ENCODE measurements at regions not wholly inside any gene's neighbourhood (a gene's known extent, or its start where the extent isn't known, plus 50 kb on each side); places are given as distances from the start of the nearest gene placed in this dataset.
A peak's percentile ranks its signal among the peaks of the same experiment; 100 is the strongest.
"Not testable (repeated sequence)": the region's sequence is repeated elsewhere in the genome, so short reads cannot be mapped to it uniquely, and the experiment has no call there.

DNA sequence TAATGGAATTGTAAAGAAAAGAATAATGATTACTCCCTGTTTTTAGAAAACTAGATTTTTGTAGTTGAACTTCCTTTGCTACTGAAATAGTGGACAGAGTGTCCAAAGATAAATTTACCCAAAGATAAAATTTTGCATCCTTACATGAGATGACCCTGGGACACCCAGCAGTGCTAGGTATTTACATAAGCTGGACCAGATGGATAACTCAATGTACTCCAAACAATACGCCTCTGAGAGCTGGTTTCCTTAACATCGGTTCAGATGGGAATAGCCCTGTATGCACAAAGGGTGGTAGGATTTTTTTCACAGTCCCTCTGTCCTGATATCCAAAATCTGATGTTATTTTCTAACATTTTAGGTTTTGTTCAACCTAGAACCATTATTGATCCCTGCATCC is 432.1 kb upstream of the ID2 start:
- no peak overlapping the region for H3K4me3 Mint-ChIP-seq (ENCODE audit: unreplicated experiment)
- H3K27me3 Mint-ChIP-seq (ENCODE audit: unreplicated experiment) = peaks cover 2% of the 10 kb centered on the region
- H3K9me3 Mint-ChIP-seq (ENCODE audit: unreplicated experiment) = peaks cover 7% of the 10 kb centered on the region
- H3K36me3 Mint-ChIP-seq (ENCODE audit: unreplicated experiment) = peaks cover 2% of the 10 kb centered on the region
- TF ChIP-seq, protein P1, sequence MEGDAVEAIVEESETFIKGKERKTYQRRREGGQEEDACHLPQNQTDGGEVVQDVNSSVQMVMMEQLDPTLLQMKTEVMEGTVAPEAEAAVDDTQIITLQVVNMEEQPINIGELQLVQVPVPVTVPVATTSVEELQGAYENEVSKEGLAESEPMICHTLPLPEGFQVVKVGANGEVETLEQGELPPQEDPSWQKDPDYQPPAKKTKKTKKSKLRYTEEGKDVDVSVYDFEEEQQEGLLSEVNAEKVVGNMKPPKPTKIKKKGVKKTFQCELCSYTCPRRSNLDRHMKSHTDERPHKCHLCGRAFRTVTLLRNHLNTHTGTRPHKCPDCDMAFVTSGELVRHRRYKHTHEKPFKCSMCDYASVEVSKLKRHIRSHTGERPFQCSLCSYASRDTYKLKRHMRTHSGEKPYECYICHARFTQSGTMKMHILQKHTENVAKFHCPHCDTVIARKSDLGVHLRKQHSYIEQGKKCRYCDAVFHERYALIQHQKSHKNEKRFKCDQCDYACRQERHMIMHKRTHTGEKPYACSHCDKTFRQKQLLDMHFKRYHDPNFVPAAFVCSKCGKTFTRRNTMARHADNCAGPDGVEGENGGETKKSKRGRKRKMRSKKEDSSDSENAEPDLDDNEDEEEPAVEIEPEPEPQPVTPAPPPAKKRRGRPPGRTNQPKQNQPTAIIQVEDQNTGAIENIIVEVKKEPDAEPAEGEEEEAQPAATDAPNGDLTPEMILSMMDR (IDR thresholded peaks at IDR 0.05; ENCODE audit: partially characterized antibody, unreplicated experiment) = no peak
- H3K27ac Mint-ChIP-seq (ENCODE audit: unreplicated experiment) = no peak overlapping the region
- peaks cover 10% of the 10 kb centered on the region for H3K4me1 Mint-ChIP-seq (ENCODE audit: low read depth, unreplicated experiment)
- DNase-seq = no peak

- not testable (repeated sequence) for H3K27me3 Mint-ChIP-seq (ENCODE audit: unreplicated experiment); DNase-seq; H3K4me1 Mint-ChIP-seq (ENCODE audit: low read depth, unreplicated experiment); H3K4me3 Mint-ChIP-seq (ENCODE audit: unreplicated experiment); H3K27ac Mint-ChIP-seq (ENCODE audit: unreplicated experiment); H3K36me3 Mint-ChIP-seq (ENCODE audit: unreplicated experiment); H3K9me3 Mint-ChIP-seq (ENCODE audit: unreplicated experiment)
Observed at GRCh38 chr2:8250290-8250689, 431.6 kb upstream of the ID2 start.

DNA sequence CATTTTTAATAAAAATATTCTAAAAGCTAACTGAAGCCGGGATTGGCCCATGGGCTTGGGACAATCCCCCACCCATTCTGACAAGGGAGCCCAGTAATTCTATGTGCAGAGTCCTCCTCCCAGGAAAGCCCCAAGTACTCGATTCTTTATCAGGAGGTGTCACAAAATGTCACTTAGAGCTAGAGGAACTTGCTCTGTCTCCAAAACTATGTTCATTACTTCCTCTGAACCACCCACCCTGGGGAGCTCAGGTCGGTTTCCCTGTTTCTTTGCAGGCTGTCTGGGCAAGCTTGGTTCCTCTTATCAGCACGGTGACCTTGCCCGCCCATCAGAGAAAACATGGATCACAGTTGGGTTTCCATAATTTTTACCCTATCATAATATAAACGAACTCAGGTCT is 430.6 kb upstream of the ID2 start:
- Mint-ChIP-seq H3K27me3 (ENCODE audit: unreplicated experiment) (peaks cover 2% of the 10 kb centered on the region), H3K4me1 (ENCODE audit: low read depth, unreplicated experiment) (peaks cover 10% of the 10 kb centered on the region), H3K36me3 (ENCODE audit: unreplicated experiment) (no peaks in the 10 kb centered on the region), H3K9me3 (ENCODE audit: unreplicated experiment) (peaks cover 7% of the 10 kb centered on the region), H3K4me3 (ENCODE audit: unreplicated experiment) (no peak overlapping the region), H3K27ac (ENCODE audit: unreplicated experiment) (no peak overlapping the region)
- TF ChIP-seq, protein P1 (IDR thresholded peaks at IDR 0.05; ENCODE audit: partially characterized antibody, unreplicated experiment) = no peak
- no peak for DNase-seq

GRCh38 chr2:8251856-8252255 is 430.0 kb upstream of the ID2 start:
- Mint-ChIP-seq H3K27me3 (ENCODE audit: unreplicated experiment) (peaks cover 2% of the 10 kb centered on the region), H3K36me3 (ENCODE audit: unreplicated experiment) (no peaks in the 10 kb centered on the region), H3K4me3 (ENCODE audit: unreplicated experiment) (no peak overlapping the region), H3K9me3 (ENCODE audit: unreplicated experiment) (peaks cover 7% of the 10 kb centered on the region), H3K4me1 (ENCODE audit: low read depth, unreplicated experiment) (peaks cover 10% of the 10 kb centered on the region), H3K27ac (ENCODE audit: unreplicated experiment) (no peak overlapping the region)
- TF ChIP-seq, protein P1 (IDR thresholded peaks at IDR 0.05; ENCODE audit: partially characterized antibody, unreplicated experiment) = no peak
- DNase-seq = no peak

DNA sequence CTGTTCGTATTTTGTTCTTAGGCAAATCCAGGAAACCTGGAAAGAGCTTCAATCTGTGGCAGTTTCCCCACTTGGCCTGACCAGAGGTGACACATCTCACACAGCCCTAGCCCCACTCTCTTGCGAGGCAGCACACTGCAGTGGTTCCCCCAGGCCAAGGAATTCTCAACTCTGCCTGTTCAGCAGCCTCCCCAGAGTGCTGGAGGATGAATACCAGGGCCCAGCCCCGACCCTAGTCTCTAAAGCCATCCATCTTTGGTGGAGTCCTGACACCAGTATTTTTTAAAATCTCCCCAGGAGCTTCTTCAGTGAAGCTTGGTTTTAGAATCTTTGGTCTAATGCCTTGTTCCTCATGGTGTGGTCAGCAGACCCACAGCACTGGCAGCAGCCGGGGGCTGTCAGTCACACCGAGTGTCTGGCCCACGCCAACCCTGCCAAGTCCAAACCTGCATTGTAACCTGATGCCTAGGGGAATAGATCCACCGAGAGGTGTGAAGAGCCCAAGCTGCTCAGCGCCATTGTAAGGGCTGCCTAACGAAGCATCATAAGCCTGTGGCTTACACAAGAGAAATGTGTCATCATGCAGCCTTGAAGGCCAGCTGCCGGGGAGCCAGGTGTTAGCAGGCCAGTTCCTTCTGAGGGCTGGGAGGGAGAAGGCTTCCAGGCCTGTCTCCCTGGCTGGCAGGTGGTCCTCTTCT is 428.7 kb upstream of the ID2 start:
- Mint-ChIP-seq H3K36me3 (ENCODE audit: unreplicated experiment) (no peaks in the 10 kb centered on the region), H3K27me3 (ENCODE audit: unreplicated experiment) (peaks cover 2% of the 10 kb centered on the region), H3K4me1 (ENCODE audit: low read depth, unreplicated experiment) (peaks cover 10% of the 10 kb centered on the region), H3K4me3 (ENCODE audit: unreplicated experiment) (no peak overlapping the region), H3K9me3 (ENCODE audit: unreplicated experiment) (peaks cover 7% of the 10 kb centered on the region), H3K27ac (ENCODE audit: unreplicated experiment) (peak overlapping the region; percentile 34)
- DNase-seq = peak; percentile 57
- TF ChIP-seq, protein P1 (IDR thresholded peaks at IDR 0.05; ENCODE audit: partially characterized antibody, unreplicated experiment) = no peak
